COLO829 (cell line): ENCODE measurements at regions not wholly inside any gene's neighbourhood (a gene's known extent, or its start where the extent isn't known, plus 50 kb on each side); places are given as distances from the start of the nearest gene placed in this dataset.
A peak's percentile ranks its signal among the peaks of the same experiment; 100 is the strongest.
"Not testable (repeated sequence)": the region's sequence is repeated elsewhere in the genome, so short reads cannot be mapped to it uniquely, and the experiment has no call there.

ENCODE experiments used
- DNase-seq: peaks from one replicate; pipeline ENCODE4 v3.0.0; 2012; ENCODE audit warnings: low spot score

DNA sequence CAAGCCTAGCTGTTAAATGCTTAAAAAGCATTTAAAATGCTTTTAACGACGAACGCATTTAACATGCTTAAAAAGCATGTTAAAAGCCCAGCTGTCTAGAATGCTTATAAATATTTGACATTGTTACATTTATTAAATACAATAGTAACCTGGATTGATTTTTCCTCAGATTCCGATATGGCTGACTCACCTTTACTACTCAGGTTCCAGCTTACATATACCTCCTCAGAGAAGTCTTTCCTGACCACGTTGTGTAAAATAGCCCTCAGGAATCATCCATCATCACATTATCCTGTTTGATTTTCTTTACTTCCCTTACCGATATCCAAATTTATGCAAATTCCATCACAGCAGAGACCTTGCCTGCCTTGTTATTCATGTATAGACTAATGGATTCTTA, 51.4 kb downstream of the SLC41A2 start:
- DNase-seq: no peak

DNA sequence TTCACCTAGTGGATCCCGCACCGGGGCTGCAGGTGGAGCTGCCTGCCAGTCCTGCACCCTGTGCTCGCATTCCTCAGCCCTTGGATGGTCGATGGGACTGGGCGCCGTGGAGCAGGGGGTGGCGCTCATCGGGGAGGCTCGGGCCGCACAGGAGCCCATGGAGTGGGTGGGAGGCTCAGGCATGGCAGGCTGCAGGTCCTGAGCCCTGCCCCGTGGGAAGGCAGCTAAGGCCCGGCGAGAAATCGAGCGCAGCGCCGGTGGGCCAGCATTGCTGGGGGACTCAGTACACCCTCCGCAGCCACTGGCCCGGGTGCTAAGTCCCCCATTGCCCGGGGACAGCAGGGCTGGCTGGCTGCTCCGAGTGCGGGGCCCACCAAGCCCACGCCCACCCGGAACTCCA, 52.6 kb downstream of the SLC41A2 start:
- not testable (repeated sequence) for DNase-seq

DNA sequence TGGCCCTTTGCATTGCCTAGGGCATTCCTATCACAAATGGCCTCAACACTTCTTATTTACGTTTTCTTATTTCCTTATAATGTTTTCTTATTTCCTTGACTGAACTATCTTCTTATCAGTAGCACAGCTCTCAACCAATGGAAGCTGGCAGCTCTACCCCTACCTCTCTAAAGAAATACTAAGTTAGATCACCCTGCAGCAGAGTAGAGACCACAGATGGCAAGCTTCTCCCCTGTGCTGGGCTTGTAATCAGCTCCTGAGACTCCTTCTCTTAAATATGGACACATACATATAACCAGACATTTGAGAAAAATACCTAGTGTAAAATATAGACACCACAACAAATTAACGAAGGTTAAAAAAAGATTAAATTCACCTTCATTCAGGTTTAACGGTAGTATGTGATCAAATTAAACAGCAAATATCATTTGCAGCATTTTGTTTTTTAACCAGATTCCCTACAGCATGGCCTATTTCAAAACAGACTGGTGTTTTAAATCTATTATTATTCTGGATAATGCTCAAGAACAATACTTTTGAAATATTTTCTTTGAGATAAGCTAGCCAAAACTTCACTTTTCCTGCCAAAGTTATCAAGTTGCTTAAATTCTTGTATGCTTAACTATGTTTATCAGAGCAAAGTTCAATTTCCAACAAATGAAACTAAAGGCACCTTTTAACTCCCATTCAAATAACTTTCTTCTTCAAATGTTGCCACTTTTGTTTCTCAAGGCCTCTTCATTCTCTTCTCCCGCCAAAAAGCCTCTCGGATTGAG, 54.3 kb downstream of the SLC41A2 start:
- no peak for DNase-seq

GRCh38 chr12:104902125-104902524, 56.0 kb downstream of the SLC41A2 start:
- DNase-seq: no peak

DNA sequence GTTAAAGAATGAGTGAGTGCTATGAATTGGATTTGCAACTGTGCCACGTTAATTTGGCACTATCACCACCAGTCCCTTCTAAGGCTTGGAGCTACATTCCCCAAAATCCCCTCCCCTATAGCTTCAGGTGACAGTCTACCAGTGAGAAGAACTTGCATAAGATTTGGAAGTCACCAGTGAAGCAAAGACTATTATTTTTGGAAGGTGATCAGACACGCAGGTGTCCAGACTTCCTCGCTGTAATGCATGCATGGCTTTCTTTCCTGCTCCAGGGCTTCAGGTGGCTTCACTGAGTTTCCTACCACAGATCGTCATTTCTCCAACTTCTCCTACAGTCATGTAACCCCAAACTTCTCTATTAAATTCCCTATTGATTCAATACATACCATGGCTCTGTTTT, 61.4 kb downstream of the SLC41A2 start:
- DNase-seq: no peak

DNA sequence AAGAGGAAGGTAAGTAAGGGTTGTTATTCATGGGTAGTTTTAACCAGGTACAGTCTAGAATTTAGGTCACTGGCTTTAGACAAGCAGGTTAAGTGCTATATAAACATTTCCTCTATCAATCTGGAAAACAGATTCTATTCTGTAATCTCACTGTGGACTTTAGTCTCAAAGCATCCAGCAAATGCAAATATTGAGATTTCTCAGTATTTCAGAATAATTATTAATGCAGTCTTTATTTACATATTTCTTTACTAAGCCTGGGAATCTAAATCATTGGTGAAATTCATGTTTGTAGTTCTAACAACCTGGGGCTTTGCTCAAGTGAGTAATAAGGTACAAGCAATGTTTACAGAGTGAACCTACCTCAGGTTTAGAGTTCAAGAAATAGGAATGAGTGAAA, 61.9 kb downstream of the SLC41A2 start:
- DNase-seq: no peak

GRCh38 chr12:104895415-104895814, 62.7 kb downstream of the SLC41A2 start:
- DNase-seq: no peak

DNA sequence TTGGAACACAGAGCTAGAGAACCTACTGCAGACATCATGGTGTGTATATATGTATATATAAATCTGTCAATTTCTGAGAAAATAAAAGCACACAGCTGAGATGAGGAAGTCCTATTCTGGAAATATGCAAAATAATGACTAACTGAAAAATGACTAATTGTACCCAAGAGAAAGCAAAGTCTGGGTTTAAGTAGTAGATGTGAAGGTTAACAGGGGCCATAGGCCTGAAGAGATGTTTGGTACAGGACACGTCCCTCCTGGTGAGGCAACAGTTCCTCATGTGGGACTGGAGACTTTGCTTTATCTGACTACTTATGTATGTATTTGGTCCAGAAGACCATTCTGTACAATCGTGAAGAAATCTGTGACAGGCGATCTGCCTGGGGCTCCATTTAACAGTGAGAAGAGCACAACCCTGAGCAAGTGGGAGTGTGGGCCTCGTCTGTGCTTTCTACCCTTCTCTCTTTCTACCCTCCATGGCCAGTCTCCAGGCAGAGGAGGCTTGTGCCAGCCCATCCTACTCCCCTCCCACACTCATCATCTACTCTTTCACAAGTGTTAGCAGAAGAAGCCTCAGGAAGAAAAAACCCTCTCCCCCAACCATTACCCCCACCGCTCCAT, 67.5 kb downstream of the SLC41A2 start:
- no peak for DNase-seq

- no peak for DNase-seq
Observed at GRCh38 chr12:104889735-104890134, 68.4 kb downstream of the SLC41A2 start.

- no peak for DNase-seq
Observed at GRCh38 chr12:104888892-104889291, 69.2 kb downstream of the SLC41A2 start.

DNA sequence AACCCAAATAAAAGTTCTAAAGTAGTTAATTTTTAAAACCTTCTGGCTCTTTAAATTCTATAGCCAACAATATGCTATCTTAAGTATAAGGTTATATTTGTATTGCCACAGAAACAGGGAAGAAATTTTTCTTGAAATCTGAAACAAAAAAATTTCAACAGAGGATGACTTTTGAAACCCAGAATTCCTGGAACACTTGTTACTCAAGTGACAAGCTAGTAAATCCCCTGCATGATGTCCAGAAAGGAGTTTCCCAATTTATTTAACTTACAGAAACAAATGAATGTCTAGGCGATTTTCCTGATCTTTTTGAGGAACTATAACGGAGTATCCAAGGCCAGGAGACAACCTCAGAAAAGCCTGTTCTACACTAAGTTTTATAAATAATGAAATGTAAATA, 69.6 kb downstream of the SLC41A2 start:
- DNase-seq: no peak

GRCh38 chr12:104887452-104887851, 70.6 kb downstream of the SLC41A2 start:
- no peak for DNase-seq

GRCh38 chr12:104886418-104887401, 71.4 kb downstream of the SLC41A2 start:
- no peak for DNase-seq

DNA sequence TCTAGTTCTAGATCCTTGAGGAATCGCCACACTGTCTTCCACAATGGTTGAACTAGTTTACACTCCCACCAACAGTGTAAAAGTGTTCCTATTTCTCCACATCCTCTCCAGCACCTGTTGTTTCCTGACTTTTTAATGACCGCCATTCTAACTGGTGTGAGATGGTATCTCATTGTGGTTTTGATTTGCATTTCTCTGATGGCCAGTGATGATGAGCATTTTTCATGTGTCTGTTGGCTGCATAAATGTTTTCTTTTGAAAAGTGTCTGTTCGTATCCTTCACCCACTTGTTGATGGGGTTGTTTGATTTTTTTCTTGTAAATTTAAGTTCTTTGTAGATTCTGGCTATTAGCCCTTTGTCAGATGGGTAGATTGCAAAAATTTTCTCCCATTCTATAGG, 79.2 kb downstream of the SLC41A2 start:
- not testable (repeated sequence) for DNase-seq

- DNase-seq: peak; percentile 51
Observed at GRCh38 chr12:104877103-104877705, 80.9 kb downstream of the SLC41A2 start.

GRCh38 chr12:104873374-104873773, 84.7 kb downstream of the SLC41A2 start:
- no peak for DNase-seq

DNA sequence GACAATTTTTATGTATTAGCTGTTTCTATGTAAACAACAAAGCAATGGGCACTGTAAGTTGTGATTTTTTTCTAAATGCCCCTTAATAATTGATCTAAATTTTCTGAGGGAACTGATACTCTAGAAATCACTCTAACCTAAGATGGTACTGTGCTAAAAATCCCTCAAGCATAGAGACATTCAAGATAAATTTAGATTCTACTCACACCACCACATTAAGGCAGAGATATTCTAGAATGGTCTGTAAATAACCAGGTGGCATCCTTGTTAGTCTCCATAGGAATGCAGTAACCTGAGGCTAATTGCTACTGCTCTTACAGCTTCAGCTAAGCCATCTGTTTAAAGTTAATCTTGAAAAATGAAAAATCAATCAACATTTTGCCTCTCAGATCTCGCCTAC, 87.3 kb downstream of the SLC41A2 start:
- no peak for DNase-seq

DNA sequence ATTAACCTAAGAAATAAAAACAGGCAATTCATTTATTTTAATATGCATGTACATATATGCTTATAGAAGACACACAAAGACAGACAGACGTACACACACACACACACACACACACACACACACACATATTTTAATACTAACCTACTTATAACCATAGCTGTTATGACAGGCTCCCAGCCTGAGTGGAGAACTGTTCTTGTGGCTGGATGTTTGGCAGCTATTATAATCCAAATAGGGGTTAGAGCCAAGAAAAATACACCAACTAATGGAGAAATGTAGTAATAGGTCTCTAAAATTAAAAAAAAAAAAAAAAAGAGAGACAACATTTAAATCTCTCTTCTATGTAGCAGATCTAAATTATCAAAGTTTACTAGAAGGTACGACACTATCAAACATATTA, 91.8 kb downstream of the SLC41A2 start:
- no peak for DNase-seq

DNA sequence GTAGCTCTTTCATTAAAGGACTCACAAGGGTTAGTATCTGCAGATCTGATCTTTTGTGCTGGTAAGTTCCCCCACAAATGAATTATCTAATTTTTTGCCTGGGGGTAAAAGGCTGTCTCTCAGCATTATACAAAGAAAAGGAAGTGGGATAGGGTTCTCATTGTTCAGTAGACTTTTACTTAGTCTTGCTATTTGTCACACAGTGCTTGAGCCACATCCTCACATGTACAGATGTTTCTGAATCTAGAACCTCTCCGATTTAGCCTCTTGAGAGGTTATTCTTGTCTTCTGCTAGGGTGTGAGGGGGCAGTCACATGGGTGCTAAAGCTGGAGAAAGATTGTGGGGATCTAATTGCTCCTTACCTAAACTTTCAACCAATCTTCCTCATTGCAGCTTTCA, 93.0 kb downstream of the SLC41A2 start:
- DNase-seq: peak; percentile 5

DNA sequence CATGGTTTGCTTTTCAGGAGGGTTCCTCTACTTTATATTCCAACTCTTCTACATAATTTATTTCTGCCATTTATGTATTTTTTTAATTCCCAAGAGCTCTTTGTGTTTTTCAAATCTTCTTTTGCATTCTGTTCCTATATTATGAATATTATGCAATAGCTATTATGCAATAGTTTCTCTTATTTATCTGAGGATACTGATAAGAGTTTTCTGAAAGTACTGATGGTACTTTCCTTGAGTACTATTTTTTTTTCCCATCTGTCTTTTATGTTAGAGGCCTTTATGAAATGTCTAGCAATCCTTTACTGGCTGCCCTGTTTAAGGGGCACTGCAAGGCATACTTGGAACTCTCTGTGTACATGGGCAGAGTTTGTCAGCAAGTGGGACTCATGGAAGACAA, 93.4 kb downstream of the SLC41A2 start:
- DNase-seq: no peak

- DNase-seq: no peak
Observed at GRCh38 chr12:104863296-104863948, 94.7 kb downstream of the SLC41A2 start.
